Mammary epithelial cell (primary cell): ENCODE measurements at regions not wholly inside any gene's neighbourhood (a gene's known extent, or its start where the extent isn't known, plus 50 kb on each side); places are given as distances from the start of the nearest gene placed in this dataset.

Source experiments
- EZH2 ChIP-seq: IDR thresholded peaks from 2 replicates; pipeline ENCODE4 v1.6.1; 2012; ENCODE audit warnings: low read length, inconsistent platforms, borderline replicate concordance
- TF ChIP-seq, protein P1 (sequence below), 2 donors: IDR thresholded peaks in 1 of 2; conservative IDR thresholded peaks in 1 of 2; 2 replicates each; pipeline ENCODE4 v1.5.1; 2011 to 2012; ENCODE audit warnings: inconsistent platforms in 2 of 2, low read length in 2 of 2, mild to moderate bottlenecking in 2 of 2, control low read depth in 1 of 2, low read depth in 1 of 2; ENCODE audit not compliant: insufficient read depth in 1 of 2; ENCODE audit errors: extremely low read depth in 1 of 2

DNA sequence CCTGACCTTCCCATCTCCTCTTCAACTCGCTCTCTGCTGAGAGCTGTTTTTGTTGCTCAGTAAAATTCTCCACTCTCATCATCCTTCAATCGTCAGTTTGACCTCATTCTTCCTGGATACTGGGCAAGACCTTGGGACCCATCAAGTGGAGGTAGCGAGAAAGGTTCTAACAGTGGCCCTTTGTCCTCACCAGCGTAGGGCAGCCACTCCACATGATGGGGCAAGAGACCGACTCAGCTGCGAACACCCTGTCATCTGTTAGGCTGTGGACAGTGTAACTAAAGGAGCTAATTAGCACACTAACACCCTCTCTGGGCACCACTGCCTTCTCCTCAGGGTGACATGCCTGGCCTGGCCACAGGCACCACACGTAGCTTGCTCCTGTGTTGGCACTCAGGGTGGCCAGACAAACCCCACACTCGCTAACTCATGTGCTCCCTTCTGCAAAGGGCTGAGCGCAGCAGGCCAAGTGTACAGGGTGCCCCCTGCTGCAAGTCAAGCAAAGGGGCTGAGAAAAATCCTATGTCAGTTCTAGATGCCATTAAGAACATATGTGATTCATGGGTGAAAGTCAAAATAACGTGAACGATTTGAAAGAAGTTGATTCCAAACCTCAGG, 1216.0 kb downstream of the SLITRK5 start:
- TF ChIP-seq, protein P1, sequence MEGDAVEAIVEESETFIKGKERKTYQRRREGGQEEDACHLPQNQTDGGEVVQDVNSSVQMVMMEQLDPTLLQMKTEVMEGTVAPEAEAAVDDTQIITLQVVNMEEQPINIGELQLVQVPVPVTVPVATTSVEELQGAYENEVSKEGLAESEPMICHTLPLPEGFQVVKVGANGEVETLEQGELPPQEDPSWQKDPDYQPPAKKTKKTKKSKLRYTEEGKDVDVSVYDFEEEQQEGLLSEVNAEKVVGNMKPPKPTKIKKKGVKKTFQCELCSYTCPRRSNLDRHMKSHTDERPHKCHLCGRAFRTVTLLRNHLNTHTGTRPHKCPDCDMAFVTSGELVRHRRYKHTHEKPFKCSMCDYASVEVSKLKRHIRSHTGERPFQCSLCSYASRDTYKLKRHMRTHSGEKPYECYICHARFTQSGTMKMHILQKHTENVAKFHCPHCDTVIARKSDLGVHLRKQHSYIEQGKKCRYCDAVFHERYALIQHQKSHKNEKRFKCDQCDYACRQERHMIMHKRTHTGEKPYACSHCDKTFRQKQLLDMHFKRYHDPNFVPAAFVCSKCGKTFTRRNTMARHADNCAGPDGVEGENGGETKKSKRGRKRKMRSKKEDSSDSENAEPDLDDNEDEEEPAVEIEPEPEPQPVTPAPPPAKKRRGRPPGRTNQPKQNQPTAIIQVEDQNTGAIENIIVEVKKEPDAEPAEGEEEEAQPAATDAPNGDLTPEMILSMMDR (conservative IDR thresholded peaks at IDR 0.05 in 1 of 2, IDR thresholded peaks at IDR 0.05 in 1 of 2; ENCODE audit: extremely low read depth in 1 of 2, insufficient read depth in 1 of 2, low read depth in 1 of 2, low read length in 2 of 2) = no peak
- TF ChIP-seq EZH2 = no peak
